HL-60 (cell line): ENCODE measurements at regions not wholly inside any gene's neighbourhood (a gene's known extent, or its start where the extent isn't known, plus 50 kb on each side); places are given as distances from the start of the nearest gene placed in this dataset.

Source experiments
- DNase-seq, 2 experiments: peaks; one replicate each; pipeline ENCODE4 v3.0.0-alpha.2; 2010 to 2020; ENCODE audit warnings: low read depth in 1 of 2, low spot score in 1 of 2
- H3K27ac ChIP-seq: fragments of 250-450 bp; sonication (Bioruptor Pico); replicated peaks from 2 replicates; pipeline ENCODE4 v1.5.1; 2020; ENCODE audit warnings: mild to moderate bottlenecking, moderate library complexity
- H3K27me3 ChIP-seq: fragments of 250-450 bp; sonication (Bioruptor Pico); 2 replicates; pipeline ENCODE4 v1.5.1; 2021; ENCODE audit warnings: mild to moderate bottlenecking, moderate library complexity; ENCODE audit not compliant: insufficient read depth, poor library complexity, severe bottlenecking
- H3K4me3 ChIP-seq: replicated peaks from 2 replicates; pipeline ENCODE4 v1.5.1; 2011; ENCODE audit warnings: mild to moderate bottlenecking, control low read depth, low read length; ENCODE audit not compliant: insufficient read depth
- CTCF ChIP-seq: IDR thresholded peaks from one replicate; pipeline ENCODE4 v1.5.1; 2011; ENCODE audit warnings: low read length, control low read depth, inconsistent platforms; ENCODE audit not compliant: insufficient read depth
- GABPA ChIP-seq: IDR thresholded peaks from 2 replicates; pipeline ENCODE4 v1.6.1; 2012; ENCODE audit warnings: low read depth
- POLR2AphosphoS5 ChIP-seq: IDR thresholded peaks from 2 replicates; pipeline ENCODE4 v1.6.1; 2012; ENCODE audit warnings: low read depth
- SPI1 ChIP-seq: IDR thresholded peaks from 2 replicates; pipeline ENCODE4 v1.6.1; 2012; ENCODE audit warnings: low read depth, mild to moderate bottlenecking, borderline replicate concordance
- TF ChIP-seq, protein P1 (sequence below): IDR thresholded peaks from 2 replicates; pipeline ENCODE4 v1.6.1; 2012; ENCODE audit warnings: low read depth; ENCODE audit not compliant: insufficient replicate concordance

DNA sequence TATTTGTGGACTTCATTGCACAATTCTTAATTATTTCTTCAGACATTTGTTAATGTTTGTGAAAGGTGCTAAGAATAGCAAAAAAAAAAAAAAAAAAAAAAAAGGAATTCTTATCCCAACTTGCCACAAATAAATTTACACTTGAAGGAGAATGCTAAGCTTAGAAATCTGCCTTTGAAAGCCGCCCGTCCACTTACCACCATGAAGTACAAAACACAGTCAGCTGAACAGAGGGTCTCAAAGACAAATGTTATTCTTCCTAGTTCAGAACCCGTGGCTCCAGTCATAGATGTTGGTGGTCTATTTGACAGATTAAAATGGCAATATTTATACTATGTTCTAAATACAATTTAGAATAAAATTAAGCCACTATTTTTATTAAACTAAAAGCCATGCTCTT is 141.2 kb downstream of the ELAPOR2 start:
- H3K27me3 ChIP-seq: no peaks in the 10 kb centered on the region
- no peak for DNase-seq
- TF ChIP-seq SPI1 (no peak), POLR2AphosphoS5 (no peak), CTCF (no peak)
- no peak overlapping the region for H3K27ac ChIP-seq
- H3K4me3 ChIP-seq: no peak overlapping the region

DNA sequence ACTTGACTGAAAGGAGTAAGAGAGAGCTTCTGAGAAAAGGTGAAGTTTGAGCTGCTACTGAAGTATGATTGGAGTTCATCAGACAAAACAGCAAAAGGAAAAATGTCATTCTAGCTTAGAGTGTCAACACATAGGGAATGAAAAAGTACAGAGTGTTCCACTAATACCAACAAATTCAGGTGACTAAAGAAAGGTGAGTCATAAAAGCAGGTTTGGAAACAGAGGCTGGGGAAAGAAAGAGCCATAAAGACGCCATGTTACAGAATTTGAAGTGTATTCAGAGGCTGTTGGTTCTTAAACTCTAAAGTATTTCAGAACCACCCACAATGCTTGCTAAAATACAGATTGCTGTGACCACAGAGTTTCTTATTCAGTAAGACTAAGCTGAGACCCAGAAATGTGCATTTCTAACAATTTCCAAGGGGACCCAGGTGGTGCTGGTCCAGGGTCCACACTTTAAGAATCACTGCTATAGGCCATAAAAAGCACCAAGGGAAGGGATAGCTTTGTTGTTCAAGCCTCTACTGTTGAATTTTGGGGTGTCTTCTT is 143.1 kb downstream of the ELAPOR2 start:
- TF ChIP-seq GABPA (no peak), CTCF (no peak), SPI1 (no peak), POLR2AphosphoS5 (no peak)
- TF ChIP-seq, protein P1, sequence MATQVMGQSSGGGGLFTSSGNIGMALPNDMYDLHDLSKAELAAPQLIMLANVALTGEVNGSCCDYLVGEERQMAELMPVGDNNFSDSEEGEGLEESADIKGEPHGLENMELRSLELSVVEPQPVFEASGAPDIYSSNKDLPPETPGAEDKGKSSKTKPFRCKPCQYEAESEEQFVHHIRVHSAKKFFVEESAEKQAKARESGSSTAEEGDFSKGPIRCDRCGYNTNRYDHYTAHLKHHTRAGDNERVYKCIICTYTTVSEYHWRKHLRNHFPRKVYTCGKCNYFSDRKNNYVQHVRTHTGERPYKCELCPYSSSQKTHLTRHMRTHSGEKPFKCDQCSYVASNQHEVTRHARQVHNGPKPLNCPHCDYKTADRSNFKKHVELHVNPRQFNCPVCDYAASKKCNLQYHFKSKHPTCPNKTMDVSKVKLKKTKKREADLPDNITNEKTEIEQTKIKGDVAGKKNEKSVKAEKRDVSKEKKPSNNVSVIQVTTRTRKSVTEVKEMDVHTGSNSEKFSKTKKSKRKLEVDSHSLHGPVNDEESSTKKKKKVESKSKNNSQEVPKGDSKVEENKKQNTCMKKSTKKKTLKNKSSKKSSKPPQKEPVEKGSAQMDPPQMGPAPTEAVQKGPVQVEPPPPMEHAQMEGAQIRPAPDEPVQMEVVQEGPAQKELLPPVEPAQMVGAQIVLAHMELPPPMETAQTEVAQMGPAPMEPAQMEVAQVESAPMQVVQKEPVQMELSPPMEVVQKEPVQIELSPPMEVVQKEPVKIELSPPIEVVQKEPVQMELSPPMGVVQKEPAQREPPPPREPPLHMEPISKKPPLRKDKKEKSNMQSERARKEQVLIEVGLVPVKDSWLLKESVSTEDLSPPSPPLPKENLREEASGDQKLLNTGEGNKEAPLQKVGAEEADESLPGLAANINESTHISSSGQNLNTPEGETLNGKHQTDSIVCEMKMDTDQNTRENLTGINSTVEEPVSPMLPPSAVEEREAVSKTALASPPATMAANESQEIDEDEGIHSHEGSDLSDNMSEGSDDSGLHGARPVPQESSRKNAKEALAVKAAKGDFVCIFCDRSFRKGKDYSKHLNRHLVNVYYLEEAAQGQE: no peak
- no peak overlapping the region for H3K27ac ChIP-seq
- no peaks in the 10 kb centered on the region for H3K27me3 ChIP-seq
- no peak overlapping the region for H3K4me3 ChIP-seq
- DNase-seq: no peak

- H3K4me3 ChIP-seq: no peak overlapping the region
- TF ChIP-seq SPI1 (no peak), POLR2AphosphoS5 (no peak)
- TF ChIP-seq, protein P1: no peak
- no peak for DNase-seq
Observed at GRCh38 chr7:86914551-86914950, 144.9 kb downstream of the ELAPOR2 start.

More at GRCh38 chr7:86914551-86914950, 144.9 kb downstream of the ELAPOR2 start:
- Histone ChIP-seq H3K27ac (no peak overlapping the region), H3K27me3 (no peaks in the 10 kb centered on the region)
